Endothelial cell of umbilical vein (primary cell): ENCODE measurements at regions not wholly inside any gene's neighbourhood (a gene's known extent, or its start where the extent isn't known, plus 50 kb on each side); places are given as distances from the start of the nearest gene placed in this dataset.

Experiments used
- BruUV-seq: library from RNA; stranded (reverse); fragments of 400-500 nt; replicated peaks from 2 replicates; lab custom pipeline; 2021; lab: Mats Ljungman, UMichigan
- CTCF ChIA-PET: fragments of 300-600, 350-600 bp; sonication (Branson Sonifier 250); formaldehyde crosslinking; loops from one replicate; lab custom pipeline; 2021; ENCODE audit warnings: antibody characterized with exemption, inconsistent platforms; lab: Charles Lee
- POLR2A ChIA-PET: fragments of 300-600, 350-600 bp; sonication (Branson Sonifier 250); formaldehyde crosslinking; loops from one replicate; lab custom pipeline; 2021; ENCODE audit warnings: antibody characterized with exemption, inconsistent platforms; lab: Charles Lee
- DNase-seq: peaks from one replicate; pipeline ENCODE4 v3.0.0-alpha.2; 2011; ENCODE audit warnings: low read depth, low spot score
- FAIRE-seq: peaks from 2 replicates; lab custom pipeline; 2011; peaks lifted over from hg19 to GRCh38; lab: Jason Lieb, UNC
- H2AFZ ChIP-seq: 2 replicates; pipeline ENCODE4 v1.6.0; 2012; ENCODE audit warnings: low read depth, low read length, control low read depth, inconsistent platforms
- H3K27ac ChIP-seq: 2 replicates; pipeline ENCODE4 v1.5.1; 2011; ENCODE audit warnings: low read depth, mild to moderate bottlenecking, control low read depth, low read length, moderate library complexity; ENCODE audit not compliant: insufficient read depth
- H3K27me3 ChIP-seq, 2 experiments: 2 replicates each; pipeline versions ENCODE4 v1.6.0 to v1.6.1; 2011; ENCODE audit warnings: low read length in 2 of 2, mixed read lengths in 1 of 2; ENCODE audit not compliant: control insufficient read depth in 2 of 2, insufficient read depth in 2 of 2
- H3K36me3 ChIP-seq, 2 experiments: 2 replicates in 1 of 2; 3 replicates in 1 of 2; pipeline ENCODE4 v1.5.1; 2011; ENCODE audit warnings: low read length in 2 of 2, mild to moderate bottlenecking in 1 of 2, moderate library complexity in 1 of 2; ENCODE audit not compliant: control insufficient read depth in 2 of 2, insufficient read depth in 2 of 2; ENCODE audit errors: extremely low read depth in 1 of 2
- H3K4me1 ChIP-seq: 3 replicates; pipeline ENCODE4 v1.5.1; 2011; ENCODE audit warnings: mild to moderate bottlenecking, low read length; ENCODE audit not compliant: control insufficient read depth, insufficient read depth; ENCODE audit errors: extremely low read depth
- H3K4me2 ChIP-seq: 2 replicates; pipeline ENCODE4 v1.6.1; 2011; ENCODE audit warnings: low read length, control low read depth, mixed read lengths; ENCODE audit not compliant: insufficient read depth
- H3K4me3 ChIP-seq, 3 experiments: fragments of 200-600 bp in 1 of 3; sonication (generic), shearing (Covaris generic) in 1 of 3; replicated peaks in 1 of 3; 2 replicates each; pipeline ENCODE4 v1.5.1; 2011 to 2016; ENCODE audit warnings: control low read depth in 3 of 3, low read length in 3 of 3, mild to moderate bottlenecking in 2 of 3, inconsistent platforms in 1 of 3, low read depth in 1 of 3, moderate library complexity in 1 of 3; ENCODE audit not compliant: insufficient read depth in 1 of 3
- H3K79me2 ChIP-seq: 2 replicates; pipeline ENCODE4 v1.6.0; 2012; ENCODE audit warnings: low read length, inconsistent platforms; ENCODE audit not compliant: control insufficient read depth, insufficient read depth
- H3K9ac ChIP-seq: replicated peaks from 2 replicates; pipeline ENCODE3; 2011; ENCODE audit warnings: low read length, control low read depth; ENCODE audit not compliant: insufficient read depth; ENCODE audit errors: extremely low read depth
- H3K9me1 ChIP-seq: replicated peaks from 3 replicates; pipeline ENCODE4 v1.6.0; 2011; ENCODE audit warnings: mild to moderate bottlenecking, low read length; ENCODE audit not compliant: control insufficient read depth, insufficient read depth; ENCODE audit errors: extremely low read depth
- H3K9me3 ChIP-seq: replicated peaks from 2 replicates; pipeline ENCODE4 v1.5.1; 2012; ENCODE audit warnings: low read length, inconsistent platforms; ENCODE audit not compliant: control insufficient read depth, insufficient read depth
- H4K20me1 ChIP-seq: replicated peaks from 2 replicates; pipeline ENCODE3; 2011; ENCODE audit warnings: mild to moderate bottlenecking, low read length; ENCODE audit not compliant: control insufficient read depth, insufficient read depth; ENCODE audit errors: extremely low read depth
- EZH2 ChIP-seq: IDR thresholded peaks from 2 replicates; pipeline ENCODE4 v1.6.1; 2012; ENCODE audit warnings: borderline replicate concordance, low read depth, mild to moderate bottlenecking, moderate library complexity, low read length, inconsistent platforms; ENCODE audit not compliant: severe bottlenecking
- FOS ChIP-seq: IDR thresholded peaks from 2 replicates; pipeline ENCODE4 v1.6.1; 2011; ENCODE audit warnings: mild to moderate bottlenecking, low read length, moderate library complexity, borderline replicate concordance; ENCODE audit not compliant: insufficient read depth
- GATA2 ChIP-seq: IDR thresholded peaks from 2 replicates; pipeline ENCODE4 v1.7.0; 2011; ENCODE audit warnings: low read depth, mild to moderate bottlenecking, moderate library complexity, mixed read lengths, low read length; ENCODE audit not compliant: insufficient read length, insufficient read depth
- JUN ChIP-seq: IDR thresholded peaks from 2 replicates; pipeline ENCODE4 v1.6.1; 2011; ENCODE audit warnings: borderline replicate concordance, low read depth; ENCODE audit not compliant: insufficient read length, insufficient read depth
- MYC ChIP-seq: IDR thresholded peaks from one replicate; pipeline ENCODE4 v1.6.1; 2011; ENCODE audit warnings: mild to moderate bottlenecking, low read depth, low read length
- POLR2A ChIP-seq: IDR thresholded peaks from 2 replicates; pipeline ENCODE4 v1.6.1; 2012; ENCODE audit warnings: low read depth, mild to moderate bottlenecking, control low read depth, low read length
- POLR2AphosphoS5 ChIP-seq: IDR thresholded peaks from 2 replicates; pipeline ENCODE4 v1.6.1; 2012; ENCODE audit warnings: low read depth, mild to moderate bottlenecking, control low read depth, low read length, moderate library complexity; ENCODE audit not compliant: insufficient read depth
- dilution Hi-C: fragments of 300-500 bp; cut with MboI; formaldehyde crosslinking; loops from one replicate; pipeline ENCODE4 v1.15.0; 2019; ENCODE audit warnings: low sequenced_read_pairs; ENCODE audit not compliant: extremely low pct_ligation_motif_present
- intact Hi-C: fragments of 100-400 bp; cut with micrococcal nuclease; formaldehyde crosslinking; loops from one replicate; pipeline ENCODE4 v1.10.0; 2022
- TF ChIP-seq, protein P1 (sequence below): IDR thresholded peaks from 2 replicates; pipeline ENCODE4 v1.6.1; 2011; ENCODE audit not compliant: insufficient read depth, insufficient read length
- TF ChIP-seq, protein P2 (sequence below), 2 donors: IDR thresholded peaks; 1 replicate in 1 of 2; 2 replicates in 1 of 2; pipeline ENCODE4 v1.5.1; 2011; ENCODE audit warnings: low read length in 2 of 2, mild to moderate bottlenecking in 2 of 2, moderate library complexity in 2 of 2, control low read depth in 1 of 2, inconsistent platforms in 1 of 2, low read depth in 1 of 2; ENCODE audit not compliant: insufficient read depth in 1 of 2; ENCODE audit errors: extremely low read depth in 1 of 2

DNA sequence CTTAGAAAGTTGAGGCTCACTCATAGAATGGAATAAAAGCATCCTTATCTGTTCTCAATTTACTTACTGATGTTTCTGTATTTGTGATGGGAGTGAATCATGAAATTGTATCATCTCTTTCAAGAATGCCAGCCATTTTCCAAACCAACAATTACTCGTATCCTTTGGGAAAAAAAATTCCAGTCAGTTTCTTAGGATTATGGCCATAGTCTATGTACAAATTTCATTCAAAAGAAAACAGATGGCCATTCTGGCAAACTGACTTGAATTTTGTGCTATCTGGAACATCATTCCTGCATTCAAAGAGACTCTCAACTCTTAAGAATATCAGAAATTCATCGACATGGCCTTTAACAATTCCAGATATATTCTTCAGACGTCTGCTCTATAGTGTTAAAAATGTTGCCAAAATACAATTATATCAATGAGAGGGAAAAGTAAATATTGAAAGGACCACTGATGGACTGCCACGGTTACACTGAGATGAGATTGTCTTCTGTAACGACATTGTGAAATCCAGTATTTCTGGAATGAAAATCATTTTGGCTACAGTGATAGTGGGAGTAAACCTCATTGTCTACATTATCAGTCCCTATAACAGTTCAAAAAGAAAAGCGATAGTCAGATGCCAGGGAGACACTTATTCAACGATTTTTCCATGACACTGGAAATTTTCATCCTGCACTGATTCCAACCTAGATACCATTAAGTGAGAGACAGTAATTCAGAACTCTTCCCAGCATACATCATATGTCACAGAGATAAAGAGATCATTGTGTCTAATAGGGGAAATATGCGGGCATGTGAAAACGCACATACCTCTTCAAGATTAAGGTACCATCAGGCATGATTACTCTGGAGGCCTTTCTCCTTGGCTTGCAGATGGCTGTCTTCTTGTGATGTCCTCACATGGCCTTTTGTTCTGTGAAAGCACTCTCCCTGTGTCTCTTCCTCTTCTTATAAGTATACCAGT is 953.8 kb upstream of the ALCAM start:
- Histone ChIP-seq H4K20me1 (no peaks in the 10 kb centered on the region), H3K79me2 (no peaks in the 10 kb centered on the region), H3K9me1 (no peaks in the 10 kb centered on the region), H3K36me3 (no peaks in the 10 kb centered on the region), H3K9ac (no peak overlapping the region), H3K4me2 (no peak overlapping the region), H2AFZ (no peak overlapping the region), H3K27ac (no peak overlapping the region), H3K9me3 (no peaks in the 10 kb centered on the region), H3K4me3 (no peak overlapping the region), H3K4me1 (no peaks in the 10 kb centered on the region), H3K27me3 (no peaks in the 10 kb centered on the region)
- BruUV-seq: no TSS peak
- dilution Hi-C loops: no loop called here
- FAIRE-seq: no peak
- TF ChIP-seq, protein P1, sequence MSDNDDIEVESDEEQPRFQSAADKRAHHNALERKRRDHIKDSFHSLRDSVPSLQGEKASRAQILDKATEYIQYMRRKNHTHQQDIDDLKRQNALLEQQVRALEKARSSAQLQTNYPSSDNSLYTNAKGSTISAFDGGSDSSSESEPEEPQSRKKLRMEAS: no peak
- no peak for TF ChIP-seq MYC
- TF ChIP-seq EZH2: no peak
- no peak for TF ChIP-seq POLR2AphosphoS5
- TF ChIP-seq POLR2A: no peak
- no peak for TF ChIP-seq FOS
- no peak for TF ChIP-seq GATA2
- no peak for TF ChIP-seq JUN
- TF ChIP-seq, protein P2, sequence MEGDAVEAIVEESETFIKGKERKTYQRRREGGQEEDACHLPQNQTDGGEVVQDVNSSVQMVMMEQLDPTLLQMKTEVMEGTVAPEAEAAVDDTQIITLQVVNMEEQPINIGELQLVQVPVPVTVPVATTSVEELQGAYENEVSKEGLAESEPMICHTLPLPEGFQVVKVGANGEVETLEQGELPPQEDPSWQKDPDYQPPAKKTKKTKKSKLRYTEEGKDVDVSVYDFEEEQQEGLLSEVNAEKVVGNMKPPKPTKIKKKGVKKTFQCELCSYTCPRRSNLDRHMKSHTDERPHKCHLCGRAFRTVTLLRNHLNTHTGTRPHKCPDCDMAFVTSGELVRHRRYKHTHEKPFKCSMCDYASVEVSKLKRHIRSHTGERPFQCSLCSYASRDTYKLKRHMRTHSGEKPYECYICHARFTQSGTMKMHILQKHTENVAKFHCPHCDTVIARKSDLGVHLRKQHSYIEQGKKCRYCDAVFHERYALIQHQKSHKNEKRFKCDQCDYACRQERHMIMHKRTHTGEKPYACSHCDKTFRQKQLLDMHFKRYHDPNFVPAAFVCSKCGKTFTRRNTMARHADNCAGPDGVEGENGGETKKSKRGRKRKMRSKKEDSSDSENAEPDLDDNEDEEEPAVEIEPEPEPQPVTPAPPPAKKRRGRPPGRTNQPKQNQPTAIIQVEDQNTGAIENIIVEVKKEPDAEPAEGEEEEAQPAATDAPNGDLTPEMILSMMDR (IDR thresholded peaks at IDR 0.05; ENCODE audit: extremely low read depth in 1 of 2, insufficient read depth in 1 of 2, low read depth in 1 of 2, low read length in 2 of 2): no peak
- intact Hi-C loops: no loop called here
- POLR2A ChIA-PET: no interaction called here
- no peak for DNase-seq
- CTCF ChIA-PET: no interaction called here
